ENCODE measurements at regions not wholly inside any gene's neighbourhood (a gene's known extent, or its start where the extent isn't known, plus 50 kb on each side); places are given as distances from the start of the nearest gene placed in this dataset.

GRCh38 chr6:144855812-144856531 lies 570.8 kb downstream of the UTRN start:
- no peak for TF ChIP-seq CTCF (IDR thresholded peaks at IDR 0.05)
- no peak for DNase-seq (ENCODE audit: extremely low spot score, unreplicated experiment)
- Mint-ChIP-seq H3K27ac (ENCODE audit: unreplicated experiment) (no peak overlapping the region), H3K9me3 (ENCODE audit: unreplicated experiment) (no peaks in the 10 kb centered on the region), H3K36me3 (ENCODE audit: unreplicated experiment) (peaks cover 11% of the 10 kb centered on the region), H3K4me3 (ENCODE audit: unreplicated experiment) (no peak overlapping the region), H3K27me3 (ENCODE audit: unreplicated experiment) (no peaks in the 10 kb centered on the region), H3K4me1 (ENCODE audit: unreplicated experiment) (no peaks in the 10 kb centered on the region)

- Mint-ChIP-seq H3K36me3 (ENCODE audit: unreplicated experiment) (peaks cover 7% of the 10 kb centered on the region), H3K27ac (ENCODE audit: unreplicated experiment) (no peak overlapping the region), H3K4me1 (ENCODE audit: unreplicated experiment) (no peaks in the 10 kb centered on the region)
These were observed 571.5 kb downstream of the UTRN start for GRCh38 chr6:144856622-144857021.

GRCh38 chr6:144857086-144857485 lies 572.0 kb downstream of the UTRN start:
- no peaks in the 10 kb centered on the region for H3K9me3 Mint-ChIP-seq (ENCODE audit: unreplicated experiment)
- no peaks in the 10 kb centered on the region for H3K27me3 Mint-ChIP-seq (ENCODE audit: unreplicated experiment)
- TF ChIP-seq CTCF (IDR thresholded peaks at IDR 0.05), result no peak
- H3K4me3 Mint-ChIP-seq (ENCODE audit: unreplicated experiment), result no peak overlapping the region
- DNase-seq (ENCODE audit: extremely low spot score, unreplicated experiment), result no peak
- no peaks in the 10 kb centered on the region for H3K4me1 Mint-ChIP-seq (ENCODE audit: unreplicated experiment)
- H3K27ac Mint-ChIP-seq (ENCODE audit: unreplicated experiment), result no peak overlapping the region
- H3K36me3 Mint-ChIP-seq (ENCODE audit: unreplicated experiment), result peaks cover 4% of the 10 kb centered on the region

More at GRCh38 chr6:144856622-144857021, 571.5 kb downstream of the UTRN start:
- TF ChIP-seq CTCF (IDR thresholded peaks at IDR 0.05), result no peak
- Mint-ChIP-seq H3K4me3 (ENCODE audit: unreplicated experiment) (no peak overlapping the region), H3K9me3 (ENCODE audit: unreplicated experiment) (no peaks in the 10 kb centered on the region), H3K27me3 (ENCODE audit: unreplicated experiment) (no peaks in the 10 kb centered on the region)
- DNase-seq (ENCODE audit: extremely low spot score, unreplicated experiment), result no peak

GRCh38 chr6:144862769-144863168 lies 577.6 kb downstream of the UTRN start:
- no peak overlapping the region for H3K27ac Mint-ChIP-seq (ENCODE audit: unreplicated experiment)
- no peaks in the 10 kb centered on the region for H3K27me3 Mint-ChIP-seq (ENCODE audit: unreplicated experiment)

More at GRCh38 chr6:144862769-144863168, 577.6 kb downstream of the UTRN start:
- Mint-ChIP-seq H3K4me3 (ENCODE audit: unreplicated experiment) (no peak overlapping the region), H3K9me3 (ENCODE audit: unreplicated experiment) (peaks cover 13% of the 10 kb centered on the region), H3K36me3 (ENCODE audit: unreplicated experiment) (peaks cover 2% of the 10 kb centered on the region), H3K4me1 (ENCODE audit: unreplicated experiment) (peaks cover 6% of the 10 kb centered on the region)
- DNase-seq (ENCODE audit: extremely low spot score, unreplicated experiment), result no peak
- no peak for TF ChIP-seq CTCF (IDR thresholded peaks at IDR 0.05)

All from osteocyte (in vitro differentiated cells).